ENCODE measurements at regions not wholly inside any gene's neighbourhood (a gene's known extent, or its start where the extent isn't known, plus 50 kb on each side); places are given as distances from the start of the nearest gene placed in this dataset.

- no peak for TF ChIP-seq CTCF (IDR thresholded peaks at IDR 0.05)
- no peak for TF ChIP-seq POLR2AphosphoS5 (IDR thresholded peaks at IDR 0.05)
- no peak for TF ChIP-seq POLR2A (IDR thresholded peaks at IDR 0.05)
- TF ChIP-seq EP300 (IDR thresholded peaks at IDR 0.05) = no peak
Observed at GRCh38 chr7:45293295-45293942, 135.8 kb downstream of the RAMP3 start.

Measured in gastroesophageal sphincter (tissue), 3 donors.